HEK293 (cell line): ENCODE measurements at regions not wholly inside any gene's neighbourhood (a gene's known extent, or its start where the extent isn't known, plus 50 kb on each side); places are given as distances from the start of the nearest gene placed in this dataset.

Experiments
- CTCF ChIA-PET: fragments of 350-600 bp; formaldehyde crosslinking; extraction: SDS; loops from one replicate; lab custom pipeline; 2021; ENCODE audit warnings: antibody characterized with exemption; lab: Yijun Ruan, JAX
- POLR2A ChIA-PET: fragments of 300-600 bp; formaldehyde crosslinking; extraction: SDS; loops from one replicate; lab custom pipeline; 2020; ENCODE audit warnings: antibody characterized with exemption, inconsistent platforms; lab: Yijun Ruan, JAX
- H3K27ac ChIP-seq: fragments of 200-500 bp; sonication (Bioruptor generic); 2 replicates; pipeline ENCODE4 v1.5.1; 2014; ENCODE audit warnings: low read depth, low read length, control low read depth, inconsistent platforms; ENCODE audit errors: extremely low read depth
- H3K36me3 ChIP-seq, 2 experiments: fragments of 200-500 bp in 1 of 2; sonication (Bioruptor generic) in 1 of 2; 1 replicate in 1 of 2; 2 replicates in 1 of 2; pipeline ENCODE4 v1.5.1; 2014 to 2017; ENCODE audit warnings: inconsistent platforms in 2 of 2, low read length in 2 of 2; ENCODE audit not compliant: control insufficient read depth in 2 of 2, insufficient read depth in 1 of 2
- H3K4me1 ChIP-seq: fragments of 200-500 bp; sonication (Bioruptor generic); 2 replicates; pipeline ENCODE4 v1.5.1; 2014; ENCODE audit warnings: mild to moderate bottlenecking, low read length, inconsistent platforms; ENCODE audit not compliant: control insufficient read depth, insufficient read depth
- H3K4me3 ChIP-seq: 2 replicates; pipeline ENCODE4 v1.5.1; 2011; ENCODE audit warnings: low read depth, mild to moderate bottlenecking, control low read depth, low read length, moderate library complexity
- H3K9me3 ChIP-seq: fragments of 200-500 bp; sonication (Bioruptor generic); 2 replicates; pipeline ENCODE4 v1.5.1; 2014; ENCODE audit warnings: low read depth, low read length, inconsistent platforms; ENCODE audit not compliant: control insufficient read depth, insufficient read depth
- HOXA7 ChIP-seq: sonication (generic); formaldehyde crosslinking; IDR thresholded peaks from 2 replicates; pipeline ENCODE4 v1.8.1; 2022; ENCODE audit warnings: missing genetic modification reagents, borderline replicate concordance
- PRDM1 ChIP-seq: fragments of 450-650 bp; formaldehyde crosslinking; IDR thresholded peaks from 2 replicates; pipeline ENCODE4; 2016; ENCODE audit warnings: missing biosample characterization, missing genetic modification characterization
- ZFP41 ChIP-seq: fragments of 450-650 bp; formaldehyde crosslinking; IDR thresholded peaks from 2 replicates; pipeline ENCODE4 v1.5.1; 2016; ENCODE audit warnings: missing biosample characterization, missing genetic modification characterization, borderline replicate concordance
- ZNF155 ChIP-seq: fragments of 450-650 bp; formaldehyde crosslinking; IDR thresholded peaks from 2 replicates; pipeline ENCODE4 v1.5.1; 2016; ENCODE audit warnings: missing biosample characterization, missing genetic modification characterization
- ZNF174 ChIP-seq: fragments of 450-650 bp; formaldehyde crosslinking; IDR thresholded peaks from 2 replicates; pipeline ENCODE4 v1.5.0; 2017; ENCODE audit warnings: missing biosample characterization, mild to moderate bottlenecking, missing genetic modification characterization
- ZNF266 ChIP-seq: fragments of 450-650 bp; formaldehyde crosslinking; IDR thresholded peaks from 2 replicates; pipeline ENCODE4 v1.5.1; 2016; ENCODE audit warnings: missing biosample characterization, missing genetic modification characterization, low read depth
- ZNF274 ChIP-seq, 2 experiments: fragments of 200-500 bp in 1 of 2; fragments of 450-650 bp in 1 of 2; sonication (Bioruptor generic) in 1 of 2; formaldehyde crosslinking in 1 of 2; IDR thresholded peaks; 2 replicates each; pipeline versions ENCODE4 v1.5.1 to v1.6.1; 2014 to 2016; ENCODE audit warnings: borderline replicate concordance in 1 of 2, inconsistent platforms in 1 of 2, low read length in 1 of 2, missing biosample characterization in 1 of 2, missing genetic modification characterization in 1 of 2
- ZNF324 ChIP-seq: fragments of 450-650 bp; formaldehyde crosslinking; IDR thresholded peaks from 2 replicates; pipeline ENCODE4 v1.5.1; 2016; ENCODE audit warnings: missing biosample characterization, missing genetic modification characterization
- ZNF423 ChIP-seq: fragments of 450-650 bp; formaldehyde crosslinking; IDR thresholded peaks from 2 replicates; pipeline ENCODE4 v1.5.1; 2016; ENCODE audit warnings: missing biosample characterization, missing genetic modification characterization
- ZNF561 ChIP-seq: fragments of 450-650 bp; IDR thresholded peaks from 2 replicates; pipeline ENCODE4 v1.5.1; 2018; ENCODE audit warnings: missing biosample characterization, missing genetic modification characterization, borderline replicate concordance
- ZNF571 ChIP-seq: fragments of 450-650 bp; formaldehyde crosslinking; IDR thresholded peaks from 2 replicates; pipeline ENCODE4 v1.5.0; 2017; ENCODE audit warnings: missing biosample characterization, missing genetic modification characterization
- ZNF610 ChIP-seq: fragments of 450-650 bp; formaldehyde crosslinking; IDR thresholded peaks from 2 replicates; pipeline ENCODE4 v1.5.1; 2016; ENCODE audit warnings: missing biosample characterization, missing genetic modification characterization, borderline replicate concordance
- ZNF629 ChIP-seq: fragments of 450-650 bp; formaldehyde crosslinking; IDR thresholded peaks from 2 replicates; pipeline ENCODE4 v1.5.1; 2017; ENCODE audit warnings: missing biosample characterization, missing genetic modification characterization
- TF ChIP-seq, protein P1 (sequence below): sonication (generic); formaldehyde crosslinking; IDR thresholded peaks from 2 replicates; pipeline ENCODE4 v1.8.1; 2022; ENCODE audit warnings: mild to moderate bottlenecking, moderate library complexity, missing genetic modification reagents
- TF ChIP-seq, protein P2 (sequence below): fragments of 450-650 bp; formaldehyde crosslinking; IDR thresholded peaks from 2 replicates; pipeline ENCODE4 v1.5.1; 2016; ENCODE audit warnings: missing biosample characterization, missing genetic modification characterization
- TF ChIP-seq, protein P3 (sequence below): fragments of 450-650 bp; formaldehyde crosslinking; IDR thresholded peaks from 2 replicates; pipeline ENCODE4 v1.5.1; 2016; ENCODE audit warnings: missing biosample characterization, missing genetic modification characterization
- TF ChIP-seq, protein P4 (sequence below): fragments of 450-650 bp; formaldehyde crosslinking; IDR thresholded peaks from 2 replicates; pipeline ENCODE4 v1.5.1; 2016; ENCODE audit warnings: missing biosample characterization, missing genetic modification characterization
- TF ChIP-seq, protein P5 (sequence below): IDR thresholded peaks from 2 replicates; pipeline ENCODE4 v1.6.1; 2011; ENCODE audit warnings: mild to moderate bottlenecking, low read depth, low read length, borderline replicate concordance
- TF ChIP-seq, protein P6 (sequence below): fragments of 450-650 bp; formaldehyde crosslinking; IDR thresholded peaks from 2 replicates; pipeline ENCODE4 v1.5.1; 2016; ENCODE audit warnings: missing biosample characterization, missing genetic modification characterization, borderline replicate concordance
- TF ChIP-seq, protein P7 (sequence below): fragments of 450-650 bp; formaldehyde crosslinking; IDR thresholded peaks from 2 replicates; pipeline ENCODE4 v1.5.1; 2016; ENCODE audit warnings: missing biosample characterization, missing genetic modification characterization

DNA sequence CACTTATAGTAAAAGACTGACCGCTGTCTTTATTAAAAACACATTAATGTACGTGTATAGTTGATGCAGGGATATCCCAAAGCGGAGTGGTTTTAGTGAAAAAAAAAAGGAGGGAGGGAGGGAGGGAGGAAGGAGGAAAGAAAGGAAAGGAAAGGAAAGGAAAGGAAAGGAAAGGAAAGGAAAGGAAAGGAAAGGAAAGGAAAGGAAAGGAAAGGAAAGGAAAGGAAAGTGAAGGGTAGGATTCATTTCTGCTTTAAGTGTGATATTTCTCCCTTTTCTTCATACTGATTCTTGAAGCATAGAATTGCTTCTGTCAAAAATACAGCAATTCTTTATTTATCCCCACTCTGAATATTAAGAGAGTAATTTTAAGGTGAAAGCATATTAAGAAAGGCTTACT lies 504.9 kb downstream of the PPP4R3C start:
- Histone ChIP-seq H3K27ac (no peak overlapping the region), H3K4me3 (no peak overlapping the region), H3K9me3 (no peaks in the 10 kb centered on the region), H3K36me3 (no peaks in the 10 kb centered on the region), H3K4me1 (no peaks in the 10 kb centered on the region)
- TF ChIP-seq, protein P1, sequence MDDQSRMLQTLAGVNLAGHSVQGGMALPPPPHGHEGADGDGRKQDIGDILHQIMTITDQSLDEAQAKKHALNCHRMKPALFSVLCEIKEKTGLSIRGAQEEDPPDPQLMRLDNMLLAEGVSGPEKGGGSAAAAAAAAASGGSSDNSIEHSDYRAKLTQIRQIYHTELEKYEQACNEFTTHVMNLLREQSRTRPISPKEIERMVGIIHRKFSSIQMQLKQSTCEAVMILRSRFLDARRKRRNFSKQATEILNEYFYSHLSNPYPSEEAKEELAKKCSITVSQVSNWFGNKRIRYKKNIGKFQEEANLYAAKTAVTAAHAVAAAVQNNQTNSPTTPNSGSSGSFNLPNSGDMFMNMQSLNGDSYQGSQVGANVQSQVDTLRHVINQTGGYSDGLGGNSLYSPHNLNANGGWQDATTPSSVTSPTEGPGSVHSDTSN (CRISPR knock-in tag), result no peak
- peak; percentile 90 for TF ChIP-seq PRDM1
- no peak for TF ChIP-seq ZNF629 (tag by site-specific recombination)
- TF ChIP-seq ZNF423 (tag by site-specific recombination), result no peak
- no peak for TF ChIP-seq ZNF274 (IDR thresholded peaks at IDR 0.05; ENCODE audit: low read length)
- no peak for TF ChIP-seq ZNF274 (tag by site-specific recombination; IDR thresholded peaks at IDR 0.05; ENCODE audit: borderline replicate concordance)
- no peak for TF ChIP-seq ZNF610
- TF ChIP-seq, protein P2, sequence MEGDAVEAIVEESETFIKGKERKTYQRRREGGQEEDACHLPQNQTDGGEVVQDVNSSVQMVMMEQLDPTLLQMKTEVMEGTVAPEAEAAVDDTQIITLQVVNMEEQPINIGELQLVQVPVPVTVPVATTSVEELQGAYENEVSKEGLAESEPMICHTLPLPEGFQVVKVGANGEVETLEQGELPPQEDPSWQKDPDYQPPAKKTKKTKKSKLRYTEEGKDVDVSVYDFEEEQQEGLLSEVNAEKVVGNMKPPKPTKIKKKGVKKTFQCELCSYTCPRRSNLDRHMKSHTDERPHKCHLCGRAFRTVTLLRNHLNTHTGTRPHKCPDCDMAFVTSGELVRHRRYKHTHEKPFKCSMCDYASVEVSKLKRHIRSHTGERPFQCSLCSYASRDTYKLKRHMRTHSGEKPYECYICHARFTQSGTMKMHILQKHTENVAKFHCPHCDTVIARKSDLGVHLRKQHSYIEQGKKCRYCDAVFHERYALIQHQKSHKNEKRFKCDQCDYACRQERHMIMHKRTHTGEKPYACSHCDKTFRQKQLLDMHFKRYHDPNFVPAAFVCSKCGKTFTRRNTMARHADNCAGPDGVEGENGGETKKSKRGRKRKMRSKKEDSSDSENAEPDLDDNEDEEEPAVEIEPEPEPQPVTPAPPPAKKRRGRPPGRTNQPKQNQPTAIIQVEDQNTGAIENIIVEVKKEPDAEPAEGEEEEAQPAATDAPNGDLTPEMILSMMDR (tag by site-specific recombination), result no peak
- ChIA-PET CTCF (no interaction called here), POLR2A (no interaction called here)

DNA sequence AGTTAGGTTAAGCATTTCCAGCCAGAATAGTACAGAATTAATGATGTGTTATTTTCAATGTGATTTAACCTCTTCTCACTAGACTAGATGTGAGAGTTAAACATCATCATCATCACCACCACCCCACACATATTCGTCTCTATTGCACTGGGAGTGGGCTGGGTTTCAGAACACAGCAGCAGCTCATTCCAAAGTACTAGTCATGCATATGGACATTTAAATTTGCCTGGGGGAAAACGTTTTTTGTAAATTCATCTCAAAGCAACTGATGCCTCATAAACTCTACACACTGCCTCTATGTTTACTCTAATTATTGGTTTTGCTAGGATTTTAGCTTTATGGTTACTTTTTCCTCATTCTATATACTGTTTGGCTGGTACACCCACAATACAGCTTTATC lies 509.1 kb downstream of the PPP4R3C start:
- Histone ChIP-seq H3K4me1 (no peaks in the 10 kb centered on the region), H3K9me3 (no peaks in the 10 kb centered on the region), H3K36me3 (no peaks in the 10 kb centered on the region), H3K4me3 (no peak overlapping the region), H3K27ac (no peak overlapping the region)
- TF ChIP-seq, protein P3, sequence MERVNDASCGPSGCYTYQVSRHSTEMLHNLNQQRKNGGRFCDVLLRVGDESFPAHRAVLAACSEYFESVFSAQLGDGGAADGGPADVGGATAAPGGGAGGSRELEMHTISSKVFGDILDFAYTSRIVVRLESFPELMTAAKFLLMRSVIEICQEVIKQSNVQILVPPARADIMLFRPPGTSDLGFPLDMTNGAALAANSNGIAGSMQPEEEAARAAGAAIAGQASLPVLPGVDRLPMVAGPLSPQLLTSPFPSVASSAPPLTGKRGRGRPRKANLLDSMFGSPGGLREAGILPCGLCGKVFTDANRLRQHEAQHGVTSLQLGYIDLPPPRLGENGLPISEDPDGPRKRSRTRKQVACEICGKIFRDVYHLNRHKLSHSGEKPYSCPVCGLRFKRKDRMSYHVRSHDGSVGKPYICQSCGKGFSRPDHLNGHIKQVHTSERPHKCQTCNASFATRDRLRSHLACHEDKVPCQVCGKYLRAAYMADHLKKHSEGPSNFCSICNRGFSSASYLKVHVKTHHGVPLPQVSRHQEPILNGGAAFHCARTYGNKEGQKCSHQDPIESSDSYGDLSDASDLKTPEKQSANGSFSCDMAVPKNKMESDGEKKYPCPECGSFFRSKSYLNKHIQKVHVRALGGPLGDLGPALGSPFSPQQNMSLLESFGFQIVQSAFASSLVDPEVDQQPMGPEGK (tag by site-specific recombination), result no peak
- TF ChIP-seq ZNF155 (tag by site-specific recombination) (no peak), ZNF324 (tag by site-specific recombination) (no peak), ZNF571 (tag by site-specific recombination) (no peak)
- TF ChIP-seq, protein P4, sequence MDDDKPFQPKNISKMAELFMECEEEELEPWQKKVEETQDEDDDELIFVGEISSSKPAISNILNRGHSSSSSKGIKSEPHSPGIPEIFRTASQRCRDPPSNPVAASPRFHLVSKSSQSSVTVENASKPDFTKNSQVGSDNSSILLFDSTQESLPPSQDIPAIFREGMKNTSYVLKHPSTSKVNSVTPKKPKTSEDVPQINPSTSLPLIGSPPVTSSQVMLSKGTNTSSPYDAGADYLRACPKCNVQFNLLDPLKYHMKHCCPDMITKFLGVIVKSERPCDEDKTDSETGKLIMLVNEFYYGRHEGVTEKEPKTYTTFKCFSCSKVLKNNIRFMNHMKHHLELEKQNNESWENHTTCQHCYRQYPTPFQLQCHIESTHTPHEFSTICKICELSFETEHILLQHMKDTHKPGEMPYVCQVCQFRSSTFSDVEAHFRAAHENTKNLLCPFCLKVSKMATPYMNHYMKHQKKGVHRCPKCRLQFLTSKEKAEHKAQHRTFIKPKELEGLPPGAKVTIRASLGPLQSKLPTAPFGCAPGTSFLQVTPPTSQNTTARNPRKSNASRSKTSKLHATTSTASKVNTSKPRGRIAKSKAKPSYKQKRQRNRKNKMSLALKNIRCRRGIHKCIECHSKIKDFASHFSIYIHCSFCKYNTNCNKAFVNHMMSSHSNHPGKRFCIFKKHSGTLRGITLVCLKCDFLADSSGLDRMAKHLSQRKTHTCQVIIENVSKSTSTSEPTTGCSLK (tag by site-specific recombination), result no peak
- ChIA-PET CTCF (no interaction called here), POLR2A (no interaction called here)

DNA sequence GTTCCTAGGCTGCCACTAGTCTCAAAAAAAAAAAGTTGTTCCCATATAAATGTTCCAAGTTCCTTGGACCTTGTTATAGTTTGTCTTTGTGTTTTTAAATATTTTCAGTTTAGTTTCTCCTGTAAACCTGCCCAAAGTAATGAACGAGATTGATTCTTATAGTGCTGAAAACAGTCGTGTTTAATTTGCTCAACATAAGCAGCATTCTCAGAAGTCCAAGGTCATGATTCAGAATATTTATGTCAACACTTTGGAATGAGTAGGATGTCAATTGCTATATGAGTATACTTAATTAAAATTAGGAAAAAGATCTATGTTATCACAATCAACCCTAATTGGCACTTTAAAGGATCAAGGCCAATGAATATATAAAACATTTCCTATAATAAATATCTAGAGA lies 510.9 kb downstream of the PPP4R3C start:
- POLR2A ChIA-PET, result no interaction called here
- H3K9me3 ChIP-seq, result no peaks in the 10 kb centered on the region
- H3K27ac ChIP-seq, result no peak overlapping the region
- no peak overlapping the region for H3K4me3 ChIP-seq
- TF ChIP-seq ZNF174 (no peak), ZNF266 (no peak), ZNF561 (tag by site-specific recombination) (no peak), ZFP41 (tag by site-specific recombination) (no peak), HOXA7 (CRISPR knock-in tag) (no peak)
- TF ChIP-seq, protein P5, sequence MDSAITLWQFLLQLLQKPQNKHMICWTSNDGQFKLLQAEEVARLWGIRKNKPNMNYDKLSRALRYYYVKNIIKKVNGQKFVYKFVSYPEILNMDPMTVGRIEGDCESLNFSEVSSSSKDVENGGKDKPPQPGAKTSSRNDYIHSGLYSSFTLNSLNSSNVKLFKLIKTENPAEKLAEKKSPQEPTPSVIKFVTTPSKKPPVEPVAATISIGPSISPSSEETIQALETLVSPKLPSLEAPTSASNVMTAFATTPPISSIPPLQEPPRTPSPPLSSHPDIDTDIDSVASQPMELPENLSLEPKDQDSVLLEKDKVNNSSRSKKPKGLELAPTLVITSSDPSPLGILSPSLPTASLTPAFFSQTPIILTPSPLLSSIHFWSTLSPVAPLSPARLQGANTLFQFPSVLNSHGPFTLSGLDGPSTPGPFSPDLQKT, result no peak
- TF ChIP-seq, protein P6, sequence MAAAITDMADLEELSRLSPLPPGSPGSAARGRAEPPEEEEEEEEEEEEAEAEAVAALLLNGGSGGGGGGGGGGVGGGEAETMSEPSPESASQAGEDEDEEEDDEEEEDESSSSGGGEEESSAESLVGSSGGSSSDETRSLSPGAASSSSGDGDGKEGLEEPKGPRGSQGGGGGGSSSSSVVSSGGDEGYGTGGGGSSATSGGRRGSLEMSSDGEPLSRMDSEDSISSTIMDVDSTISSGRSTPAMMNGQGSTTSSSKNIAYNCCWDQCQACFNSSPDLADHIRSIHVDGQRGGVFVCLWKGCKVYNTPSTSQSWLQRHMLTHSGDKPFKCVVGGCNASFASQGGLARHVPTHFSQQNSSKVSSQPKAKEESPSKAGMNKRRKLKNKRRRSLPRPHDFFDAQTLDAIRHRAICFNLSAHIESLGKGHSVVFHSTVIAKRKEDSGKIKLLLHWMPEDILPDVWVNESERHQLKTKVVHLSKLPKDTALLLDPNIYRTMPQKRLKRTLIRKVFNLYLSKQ, result no peak
- TF ChIP-seq, protein P7, sequence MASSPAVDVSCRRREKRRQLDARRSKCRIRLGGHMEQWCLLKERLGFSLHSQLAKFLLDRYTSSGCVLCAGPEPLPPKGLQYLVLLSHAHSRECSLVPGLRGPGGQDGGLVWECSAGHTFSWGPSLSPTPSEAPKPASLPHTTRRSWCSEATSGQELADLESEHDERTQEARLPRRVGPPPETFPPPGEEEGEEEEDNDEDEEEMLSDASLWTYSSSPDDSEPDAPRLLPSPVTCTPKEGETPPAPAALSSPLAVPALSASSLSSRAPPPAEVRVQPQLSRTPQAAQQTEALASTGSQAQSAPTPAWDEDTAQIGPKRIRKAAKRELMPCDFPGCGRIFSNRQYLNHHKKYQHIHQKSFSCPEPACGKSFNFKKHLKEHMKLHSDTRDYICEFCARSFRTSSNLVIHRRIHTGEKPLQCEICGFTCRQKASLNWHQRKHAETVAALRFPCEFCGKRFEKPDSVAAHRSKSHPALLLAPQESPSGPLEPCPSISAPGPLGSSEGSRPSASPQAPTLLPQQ (tag by site-specific recombination), result no peak
- TF ChIP-seq, all 188 proteins: peak for 0
- no peaks in the 10 kb centered on the region for H3K36me3 ChIP-seq
- H3K4me1 ChIP-seq, result no peaks in the 10 kb centered on the region
- CTCF ChIA-PET, result no interaction called here
